Neural progenitor cell (in vitro differentiated cells): ENCODE measurements at regions not wholly inside any gene's neighbourhood (a gene's known extent, or its start where the extent isn't known, plus 50 kb on each side); places are given as distances from the start of the nearest gene placed in this dataset.

Source experiments
- DNase-seq: peaks from one replicate; pipeline ENCODE4 v3.0.0-alpha.2; 2016; ENCODE audit warnings: low spot score
- H2AFZ ChIP-seq: fragments of 200-600 bp; sonication (generic); replicated peaks from 2 replicates; pipeline ENCODE4 v1.6.1; 2016; ENCODE audit warnings: antibody characterized with exemption
- H3F3A ChIP-seq: fragments of 200-600 bp; sonication (generic); 2 replicates; pipeline ENCODE4 v1.6.1; 2016; ENCODE audit warnings: antibody characterized with exemption, low read depth
- H3K27ac ChIP-seq: fragments of 200-600 bp; sonication (generic); 2 replicates; pipeline ENCODE4 v1.5.1; 2016; ENCODE audit warnings: mild to moderate bottlenecking
- H3K27me3 ChIP-seq: fragments of 200-600 bp; sonication (generic); 2 replicates; pipeline ENCODE4 v1.6.1; 2016; ENCODE audit warnings: mild to moderate bottlenecking, moderate library complexity
- H3K36me3 ChIP-seq: fragments of 200-600 bp; sonication (generic); 2 replicates; pipeline ENCODE4 v1.5.1; 2016
- H3K4me1 ChIP-seq: fragments of 200-600 bp; sonication (generic); 2 replicates; pipeline ENCODE4 v1.6.1; 2016; ENCODE audit warnings: mixed run types
- H3K4me2 ChIP-seq: fragments of 200-600 bp; sonication (generic); 2 replicates; pipeline ENCODE4 v1.6.1; 2016
- H3K4me3 ChIP-seq: fragments of 200-600 bp; sonication (generic); 2 replicates; pipeline ENCODE4 v1.5.1; 2016
- H3K79me2 ChIP-seq: fragments of 200-600 bp; sonication (generic); 2 replicates; pipeline ENCODE4 v1.6.1; 2016; ENCODE audit warnings: low read depth
- H3K9ac ChIP-seq: fragments of 200-600 bp; sonication (generic); 2 replicates; pipeline ENCODE4 v1.6.1; 2016
- H3K9me3 ChIP-seq: fragments of 200-600 bp; sonication (generic); 2 replicates; pipeline ENCODE4 v1.5.1; 2016; ENCODE audit warnings: low read depth
- H4K20me1 ChIP-seq: fragments of 200-600 bp; sonication (generic); 2 replicates; pipeline ENCODE4 v1.6.1; 2016; ENCODE audit warnings: low read depth
- H3K27ac Mint-ChIP-seq: 3 replicates; pipeline ENCODE4 v1.8.0; 2021; ENCODE audit warnings: mixed read lengths
- H3K27me3 Mint-ChIP-seq: 2 replicates; pipeline ENCODE4 v1.8.0; 2022; ENCODE audit warnings: low read depth, mild to moderate bottlenecking, inconsistent platforms, moderate library complexity, mixed read lengths; ENCODE audit not compliant: insufficient read depth
- H3K36me3 Mint-ChIP-seq: 3 replicates; pipeline ENCODE4 v1.8.0; 2021; ENCODE audit warnings: mixed read lengths
- H3K4me1 Mint-ChIP-seq: 3 replicates; pipeline ENCODE4 v1.8.0; 2021; ENCODE audit warnings: mixed read lengths
- H3K4me3 Mint-ChIP-seq: 3 replicates; pipeline ENCODE4 v1.8.0; 2021; ENCODE audit warnings: mild to moderate bottlenecking, moderate library complexity, mixed read lengths
- H3K9me3 Mint-ChIP-seq: 3 replicates; pipeline ENCODE4 v1.8.0; 2020; ENCODE audit warnings: mixed read lengths
- EZH2 ChIP-seq: fragments of 200-600 bp; sonication (generic); IDR thresholded peaks from 2 replicates; pipeline ENCODE4 v1.6.1; 2017; ENCODE audit warnings: antibody characterized with exemption, mild to moderate bottlenecking, moderate library complexity
- EZH2phosphoT487 ChIP-seq: fragments of 200-600 bp; sonication (generic); IDR thresholded peaks from 2 replicates; pipeline ENCODE4 v1.6.1; 2017; ENCODE audit warnings: antibody characterized with exemption
- TF ChIP-seq, protein P1 (sequence below): fragments of 200-600 bp; sonication (generic); IDR thresholded peaks from 2 replicates; pipeline ENCODE4 v1.5.1; 2017; ENCODE audit warnings: antibody characterized with exemption, mild to moderate bottlenecking

DNA sequence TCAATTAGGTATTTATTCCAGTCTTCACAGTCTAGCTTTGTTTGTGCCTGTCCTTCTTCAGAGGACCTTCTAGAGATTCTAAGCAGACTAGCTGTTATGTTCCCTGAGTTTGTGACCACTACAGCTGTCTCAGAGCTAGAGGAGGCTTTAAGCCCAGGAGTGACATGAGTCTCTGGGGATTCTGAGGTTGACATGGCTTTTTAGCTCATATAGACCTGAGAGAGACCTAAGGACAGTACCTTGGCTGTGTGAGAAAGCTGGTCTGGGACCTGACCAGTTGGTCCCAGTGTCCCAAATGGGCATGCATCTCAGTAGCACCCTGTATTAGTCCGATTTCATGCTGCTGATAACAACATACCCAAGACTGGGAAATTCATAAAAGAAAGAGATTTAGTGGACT lies 330.2 kb downstream of the DIPK2A start:
- no peak for DNase-seq
- H3K9me3 ChIP-seq, result no peaks in the 10 kb centered on the region
- Mint-ChIP-seq H3K36me3 (no peaks in the 10 kb centered on the region), H3K9me3 (peaks cover 16% of the 10 kb centered on the region), H3K27ac (no peak overlapping the region), H3K4me1 (no peaks in the 10 kb centered on the region), H3K4me3 (no peak overlapping the region), H3K27me3 (peaks cover 2% of the 10 kb centered on the region)
- no peaks in the 10 kb centered on the region for H4K20me1 ChIP-seq
- no peak overlapping the region for H3K9ac ChIP-seq
- H3K4me2 ChIP-seq, result no peak overlapping the region
- no peaks in the 10 kb centered on the region for H3K36me3 ChIP-seq
- H3K27ac ChIP-seq, result no peak overlapping the region
- H3K79me2 ChIP-seq, result no peaks in the 10 kb centered on the region
- TF ChIP-seq, protein P1, sequence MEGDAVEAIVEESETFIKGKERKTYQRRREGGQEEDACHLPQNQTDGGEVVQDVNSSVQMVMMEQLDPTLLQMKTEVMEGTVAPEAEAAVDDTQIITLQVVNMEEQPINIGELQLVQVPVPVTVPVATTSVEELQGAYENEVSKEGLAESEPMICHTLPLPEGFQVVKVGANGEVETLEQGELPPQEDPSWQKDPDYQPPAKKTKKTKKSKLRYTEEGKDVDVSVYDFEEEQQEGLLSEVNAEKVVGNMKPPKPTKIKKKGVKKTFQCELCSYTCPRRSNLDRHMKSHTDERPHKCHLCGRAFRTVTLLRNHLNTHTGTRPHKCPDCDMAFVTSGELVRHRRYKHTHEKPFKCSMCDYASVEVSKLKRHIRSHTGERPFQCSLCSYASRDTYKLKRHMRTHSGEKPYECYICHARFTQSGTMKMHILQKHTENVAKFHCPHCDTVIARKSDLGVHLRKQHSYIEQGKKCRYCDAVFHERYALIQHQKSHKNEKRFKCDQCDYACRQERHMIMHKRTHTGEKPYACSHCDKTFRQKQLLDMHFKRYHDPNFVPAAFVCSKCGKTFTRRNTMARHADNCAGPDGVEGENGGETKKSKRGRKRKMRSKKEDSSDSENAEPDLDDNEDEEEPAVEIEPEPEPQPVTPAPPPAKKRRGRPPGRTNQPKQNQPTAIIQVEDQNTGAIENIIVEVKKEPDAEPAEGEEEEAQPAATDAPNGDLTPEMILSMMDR, result no peak
- TF ChIP-seq EZH2 (no peak), EZH2phosphoT487 (no peak)
- H3K4me1 ChIP-seq, result no peaks in the 10 kb centered on the region
- H3K4me3 ChIP-seq, result no peak overlapping the region
- H2AFZ ChIP-seq, result no peak overlapping the region
- no peaks in the 10 kb centered on the region for H3F3A ChIP-seq
- no peaks in the 10 kb centered on the region for H3K27me3 ChIP-seq

DNA sequence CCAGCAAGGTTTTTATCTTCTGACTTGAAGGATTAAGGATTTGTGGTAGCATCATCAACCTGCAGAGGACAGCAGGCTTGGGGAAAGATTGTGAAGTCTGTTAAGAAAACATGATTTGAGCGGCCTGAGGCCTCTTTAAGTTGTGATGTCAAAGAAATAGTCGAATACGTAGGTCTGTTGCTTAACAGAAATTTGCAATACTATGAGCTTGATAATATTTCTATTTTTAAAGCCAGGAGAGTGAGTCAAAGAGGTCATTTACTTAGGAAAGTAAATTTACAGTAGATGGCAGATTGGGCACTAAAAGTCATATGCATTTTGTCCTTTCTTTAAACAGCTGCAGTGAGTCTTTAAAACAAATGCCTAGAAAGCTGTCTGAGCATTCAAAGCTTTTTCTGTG lies 336.3 kb downstream of the DIPK2A start:
- Mint-ChIP-seq H3K36me3 (no peaks in the 10 kb centered on the region), H3K9me3 (peaks cover 13% of the 10 kb centered on the region), H3K4me3 (no peak overlapping the region), H3K4me1 (no peaks in the 10 kb centered on the region), H3K27ac (no peak overlapping the region), H3K27me3 (peaks cover 2% of the 10 kb centered on the region)
- no peaks in the 10 kb centered on the region for H3K9me3 ChIP-seq
- DNase-seq, result no peak
- H3K79me2 ChIP-seq, result no peaks in the 10 kb centered on the region
- no peaks in the 10 kb centered on the region for H3K27me3 ChIP-seq
- H3K4me1 ChIP-seq, result no peaks in the 10 kb centered on the region
- no peaks in the 10 kb centered on the region for H4K20me1 ChIP-seq
- H3K36me3 ChIP-seq, result no peaks in the 10 kb centered on the region
- H3K4me2 ChIP-seq, result no peak overlapping the region
- H2AFZ ChIP-seq, result no peak overlapping the region
- no peak overlapping the region for H3K4me3 ChIP-seq
- no peak overlapping the region for H3K9ac ChIP-seq
- no peaks in the 10 kb centered on the region for H3F3A ChIP-seq
- TF ChIP-seq, protein P1, result no peak
- TF ChIP-seq EZH2 (no peak), EZH2phosphoT487 (no peak)
- H3K27ac ChIP-seq, result no peak overlapping the region

DNA sequence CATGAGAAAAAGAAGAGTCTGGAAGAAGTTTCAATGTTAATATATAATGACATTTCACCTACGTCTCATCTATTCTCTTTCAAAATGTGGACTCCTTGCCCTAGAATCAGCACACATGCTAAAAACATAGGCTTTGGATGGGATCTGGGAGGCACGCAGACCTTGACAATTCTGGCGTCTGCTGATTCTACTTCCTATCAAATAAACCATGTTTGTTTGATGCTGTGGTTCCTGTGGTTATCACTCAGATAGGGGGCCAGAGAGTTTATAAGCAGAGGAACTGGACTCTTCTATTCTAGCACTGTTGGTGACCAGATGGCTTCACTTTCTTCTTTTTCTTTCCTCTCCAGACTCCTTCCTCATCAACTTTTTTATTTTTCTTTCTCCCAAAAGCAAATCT lies 336.8 kb downstream of the DIPK2A start:
- Mint-ChIP-seq H3K27me3 (peaks cover 2% of the 10 kb centered on the region), H3K9me3 (peaks cover 13% of the 10 kb centered on the region), H3K27ac (no peak overlapping the region), H3K36me3 (no peaks in the 10 kb centered on the region), H3K4me3 (no peak overlapping the region), H3K4me1 (no peaks in the 10 kb centered on the region)
- no peak overlapping the region for H2AFZ ChIP-seq
- no peaks in the 10 kb centered on the region for H3K79me2 ChIP-seq
- no peaks in the 10 kb centered on the region for H3K36me3 ChIP-seq
- H3K4me1 ChIP-seq, result no peaks in the 10 kb centered on the region
- TF ChIP-seq, protein P1, result no peak
- TF ChIP-seq EZH2phosphoT487, result no peak
- no peak for TF ChIP-seq EZH2
- H3K9ac ChIP-seq, result no peak overlapping the region
- no peaks in the 10 kb centered on the region for H3F3A ChIP-seq
- H3K4me2 ChIP-seq, result no peak overlapping the region
- no peaks in the 10 kb centered on the region for H4K20me1 ChIP-seq
- no peak overlapping the region for H3K27ac ChIP-seq
- no peaks in the 10 kb centered on the region for H3K27me3 ChIP-seq
- H3K4me3 ChIP-seq, result no peak overlapping the region
- DNase-seq, result no peak
- H3K9me3 ChIP-seq, result no peaks in the 10 kb centered on the region

DNA sequence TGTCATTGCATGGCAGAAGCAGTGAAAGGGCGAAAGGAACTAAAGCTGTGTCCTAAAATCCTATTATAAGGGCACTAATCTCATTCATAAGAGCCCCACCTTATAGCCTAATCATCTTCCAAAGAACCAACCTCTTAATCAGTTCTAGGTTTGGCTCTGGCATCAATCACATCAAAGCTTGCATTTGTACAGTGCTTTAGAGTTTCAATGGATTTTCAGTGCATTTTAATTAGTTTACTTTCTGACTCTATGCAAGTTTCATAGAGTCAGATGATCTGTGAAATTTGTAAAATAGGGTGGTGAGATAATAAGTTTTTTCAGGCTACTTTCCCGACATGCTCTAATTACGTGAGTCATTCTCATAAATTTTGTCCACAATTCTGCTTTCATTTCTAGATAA lies 341.1 kb downstream of the DIPK2A start:
- Histone ChIP-seq H3K36me3 (no peaks in the 10 kb centered on the region), H3K27ac (no peak overlapping the region), H3K79me2 (no peaks in the 10 kb centered on the region), H3K9me3 (no peaks in the 10 kb centered on the region), H4K20me1 (no peaks in the 10 kb centered on the region), H3K4me2 (no peak overlapping the region), H3K9ac (no peak overlapping the region), H3F3A (no peaks in the 10 kb centered on the region), H2AFZ (no peak overlapping the region), H3K4me3 (no peak overlapping the region), H3K4me1 (no peaks in the 10 kb centered on the region), H3K27me3 (no peaks in the 10 kb centered on the region)
- Mint-ChIP-seq H3K27ac (no peak overlapping the region), H3K36me3 (no peaks in the 10 kb centered on the region), H3K4me3 (no peak overlapping the region), H3K27me3 (no peaks in the 10 kb centered on the region), H3K4me1 (no peaks in the 10 kb centered on the region), H3K9me3 (no peaks in the 10 kb centered on the region)
- TF ChIP-seq EZH2, result no peak
- TF ChIP-seq, protein P1, result no peak
- TF ChIP-seq EZH2phosphoT487, result no peak
- DNase-seq, result no peak
